HG03196 (cell line): ENCODE measurements at regions not wholly inside any gene's neighbourhood (a gene's known extent, or its start where the extent isn't known, plus 50 kb on each side); places are given as distances from the start of the nearest gene placed in this dataset.
A peak's percentile ranks its signal among the peaks of the same experiment; 100 is the strongest.

ENCODE experiments used
- ATAC-seq: cut with Tn5 transposase; IDR thresholded peaks from one replicate; pipeline ENCODE4 v1.9.1; 2021; ENCODE audit not compliant: unreplicated experiment

GRCh38 chr6:44062771-44063560, 64.3 kb downstream of the MRPL14 start:
- ATAC-seq, result no peak

- ATAC-seq, result no peak
Measured at GRCh38 chr6:44062105-44062770, 65.0 kb downstream of the MRPL14 start.

GRCh38 chr6:44061375-44062104, 65.7 kb downstream of the MRPL14 start:
- no peak for ATAC-seq

GRCh38 chr6:44060612-44061374, 66.5 kb downstream of the MRPL14 start:
- no peak for ATAC-seq

GRCh38 chr6:44059359-44060346, 67.6 kb downstream of the MRPL14 start:
- no peak for ATAC-seq

GRCh38 chr6:44058617-44059358, 68.5 kb downstream of the MRPL14 start:
- peak; percentile 71 for ATAC-seq

DNA sequence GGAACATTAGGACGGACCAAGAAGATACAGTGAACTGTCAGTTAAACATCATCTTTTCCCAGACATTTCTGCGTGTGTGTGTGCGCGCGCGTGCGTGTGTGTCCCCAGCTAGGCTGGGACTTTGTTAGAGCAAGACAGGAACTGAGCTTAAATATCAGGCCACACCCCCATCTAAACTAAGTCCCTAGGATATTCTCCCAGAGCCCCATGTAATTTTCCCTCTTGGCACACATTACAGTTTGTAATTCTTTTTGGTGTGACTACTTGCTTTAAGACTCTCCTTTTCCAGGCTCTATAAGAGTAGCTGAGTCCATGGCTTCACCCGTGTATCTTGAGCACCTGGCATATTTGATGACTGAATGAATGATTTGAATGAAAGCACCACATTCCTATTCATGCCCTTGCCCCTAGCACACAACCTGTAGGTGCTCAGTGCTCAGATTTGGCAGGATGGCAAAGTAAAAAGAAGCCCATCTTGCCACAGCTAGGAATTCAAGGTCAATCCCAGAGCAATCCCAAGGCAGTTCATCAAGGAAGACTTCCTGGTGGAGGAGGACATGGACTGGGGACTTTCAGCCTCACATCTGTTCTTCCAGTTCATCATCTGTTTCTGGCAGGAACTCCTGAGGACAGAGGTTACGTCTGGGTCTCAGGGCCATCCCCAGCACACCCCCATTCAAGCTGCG, 69.2 kb downstream of the MRPL14 start:
- ATAC-seq, result no peak

DNA sequence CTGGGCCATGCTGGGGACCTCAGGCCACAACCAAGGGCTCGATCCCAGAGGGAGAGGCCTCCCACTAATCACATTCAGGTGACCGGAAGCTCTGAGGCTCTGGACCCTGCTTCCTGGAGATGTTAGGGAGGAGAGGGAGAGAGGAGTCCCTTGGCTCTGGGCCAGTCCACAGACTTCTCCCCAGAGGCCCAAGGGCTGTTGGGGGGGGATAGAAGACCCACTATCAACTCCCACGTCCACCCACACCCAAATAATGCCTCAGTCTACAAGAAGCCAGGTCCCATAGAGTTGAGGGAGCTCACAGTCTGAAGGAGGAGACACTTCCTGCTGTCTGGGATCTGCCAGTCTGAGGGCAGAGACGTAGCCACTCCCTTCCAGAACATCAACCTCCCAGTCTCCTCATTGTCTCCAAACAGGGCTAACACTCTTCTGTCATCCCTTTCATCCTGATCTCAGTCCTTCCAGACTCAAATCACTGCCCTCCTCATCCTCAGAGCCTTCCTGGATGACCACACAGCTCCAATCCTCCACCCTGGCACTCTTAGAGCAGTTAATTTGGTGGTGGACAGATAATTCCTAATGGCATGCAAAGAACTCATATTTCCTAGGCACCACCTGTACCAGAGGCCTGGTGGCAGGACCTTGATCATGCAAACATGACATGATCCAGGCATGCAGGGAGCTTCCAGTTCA, 69.9 kb downstream of the MRPL14 start:
- ATAC-seq, result no peak

DNA sequence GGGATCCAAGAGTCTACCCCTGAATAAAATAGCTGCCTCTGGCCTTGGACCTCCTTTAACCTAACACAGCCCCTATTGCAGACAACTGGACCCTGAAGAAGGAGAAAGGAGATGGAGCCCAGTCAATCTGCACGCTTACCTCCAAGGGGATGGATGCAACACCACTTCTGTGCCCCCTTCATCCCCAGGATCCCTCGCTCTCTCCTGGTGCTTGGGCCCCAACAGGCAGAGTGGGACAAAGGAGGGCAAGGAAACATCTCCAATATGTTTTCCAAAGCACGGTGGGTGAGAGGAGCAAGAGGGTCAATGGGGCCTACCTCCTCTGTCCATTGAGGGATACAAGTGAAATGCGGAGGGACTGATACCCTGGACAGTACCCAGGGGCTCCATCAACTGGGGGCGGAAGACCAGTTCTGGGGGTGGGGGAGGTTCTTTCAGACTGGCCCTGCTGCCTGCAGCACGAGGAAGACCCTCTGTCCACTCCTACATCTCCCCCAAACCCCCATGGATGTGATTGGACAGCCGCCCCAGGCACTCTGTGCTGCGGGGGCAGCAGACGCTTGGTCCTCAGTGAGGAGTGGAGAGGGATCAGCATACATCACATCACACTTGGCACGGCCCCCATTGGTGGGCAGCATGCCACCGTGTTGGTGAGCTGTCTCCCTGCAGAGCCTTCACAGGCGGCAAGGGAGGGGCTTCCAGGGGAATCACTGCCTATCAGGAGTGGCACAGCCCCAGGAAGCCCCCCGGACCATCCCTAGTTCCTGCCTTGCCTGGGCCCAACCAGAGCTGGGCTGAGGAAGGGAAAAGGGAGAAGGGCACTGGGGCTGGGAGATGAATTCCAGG, 70.6 kb downstream of the MRPL14 start:
- ATAC-seq, result no peak

- no peak for ATAC-seq
Measured at GRCh38 chr6:44054721-44055559, 72.3 kb downstream of the MRPL14 start.

- no peak for ATAC-seq
Measured at GRCh38 chr6:44053760-44054556, 73.3 kb downstream of the MRPL14 start.

DNA sequence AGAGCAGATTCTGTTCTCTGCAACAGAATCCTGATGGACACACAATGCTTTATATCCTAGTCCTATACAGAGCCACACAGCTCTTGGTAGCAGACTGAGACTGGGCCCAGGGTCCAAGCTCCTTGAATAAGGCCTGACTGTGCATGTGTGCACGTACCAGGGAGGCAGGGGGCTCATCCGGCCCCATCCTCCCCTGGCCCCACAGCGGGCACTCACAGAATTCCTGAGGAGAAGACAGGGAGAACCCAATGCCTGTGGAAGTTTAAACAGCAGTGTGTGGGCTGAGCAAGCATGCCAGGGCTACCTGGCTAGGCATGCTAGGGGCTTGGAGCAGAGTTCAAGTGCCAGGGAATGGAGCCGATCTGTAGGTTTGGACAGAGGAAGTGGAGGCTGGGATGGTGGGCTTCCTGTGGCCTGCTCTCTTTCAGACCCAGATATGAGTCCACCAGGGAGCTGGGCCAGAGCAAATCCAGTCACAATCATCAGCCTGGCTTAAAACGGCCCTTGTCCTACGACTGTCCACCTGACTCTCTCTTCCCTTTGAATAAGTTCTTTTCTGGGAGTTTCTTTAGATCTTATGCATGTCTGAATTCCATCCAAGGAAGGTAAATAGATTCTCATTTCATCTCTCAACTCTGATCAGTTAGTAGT, 74.0 kb downstream of the MRPL14 start:
- no peak for ATAC-seq

GRCh38 chr6:44052419-44053023, 74.7 kb downstream of the MRPL14 start:
- ATAC-seq, result no peak

GRCh38 chr6:44051515-44051914, 75.7 kb downstream of the MRPL14 start:
- ATAC-seq, result no peak
